CD14-positive monocyte (primary cell): ENCODE measurements at regions not wholly inside any gene's neighbourhood (a gene's known extent, or its start where the extent isn't known, plus 50 kb on each side); places are given as distances from the start of the nearest gene placed in this dataset.

Experiments
- DNase-seq, 3 donors: peaks; one replicate each; pipeline ENCODE4 v3.0.0-alpha.2; 2011 to 2022
- H2AFZ ChIP-seq: 2 replicates; pipeline ENCODE4 v1.6.0; 2012; ENCODE audit warnings: mild to moderate bottlenecking, low read depth, low read length, inconsistent platforms; ENCODE audit not compliant: insufficient read depth, poor library complexity, severe bottlenecking
- H3K27ac ChIP-seq, 2 donors: 1 replicate in 1 of 2; 2 replicates in 1 of 2; pipeline ENCODE4 v1.5.1; 2012 to 2013; ENCODE audit warnings: low read length in 2 of 2, control low read depth in 1 of 2, inconsistent platforms in 1 of 2, low read depth in 1 of 2, mild to moderate bottlenecking in 1 of 2
- H3K27me3 ChIP-seq, 2 donors: one replicate each; pipeline versions ENCODE4 v1.6.0 to v1.6.1; 2011 to 2013; ENCODE audit warnings: low read length in 2 of 2; ENCODE audit not compliant: control insufficient read depth in 2 of 2, insufficient read depth in 2 of 2
- H3K36me3 ChIP-seq, 2 donors: replicated peaks in 1 of 2; 1 replicate in 1 of 2; 2 replicates in 1 of 2; pipeline versions ENCODE4 v1.5.1 to v1.6.1; 2012 to 2013; ENCODE audit warnings: low read length in 2 of 2, control low read depth in 1 of 2, inconsistent platforms in 1 of 2, mild to moderate bottlenecking in 1 of 2; ENCODE audit not compliant: insufficient read depth in 2 of 2, control insufficient read depth in 1 of 2
- H3K4me1 ChIP-seq, 2 donors: 1 replicate in 1 of 2; 2 replicates in 1 of 2; pipeline versions ENCODE4 v1.5.1 to v1.6.1; 2012 to 2013; ENCODE audit warnings: low read length in 2 of 2, control low read depth in 1 of 2, inconsistent platforms in 1 of 2, mild to moderate bottlenecking in 1 of 2, moderate library complexity in 1 of 2; ENCODE audit not compliant: insufficient read depth in 2 of 2, control insufficient read depth in 1 of 2
- H3K4me2 ChIP-seq: replicated peaks from 2 replicates; pipeline ENCODE3; 2012; ENCODE audit warnings: low read length, moderate library complexity, mild to moderate bottlenecking; ENCODE audit not compliant: poor library complexity, severe bottlenecking; ENCODE audit errors: extremely low read depth
- H3K4me3 ChIP-seq, 3 experiments: fragments of 200-600 bp in 1 of 3; sonication (generic) in 1 of 3; replicated peaks in 1 of 3; 1 replicate in 2 of 3; 2 replicates in 1 of 3; pipeline ENCODE4 v1.5.1; 2011 to 2013; ENCODE audit warnings: low read length in 3 of 3, mild to moderate bottlenecking in 3 of 3, control low read depth in 2 of 3, low read depth in 2 of 3, inconsistent platforms in 1 of 3, moderate library complexity in 1 of 3
- H3K79me2 ChIP-seq: 2 replicates; pipeline ENCODE4 v1.6.0; 2012; ENCODE audit warnings: mild to moderate bottlenecking, control low read depth, inconsistent platforms, low read length, moderate library complexity; ENCODE audit not compliant: insufficient read depth
- H3K9ac ChIP-seq: 2 replicates; pipeline ENCODE4 v1.6.0; 2017; ENCODE audit warnings: low read length, mild to moderate bottlenecking; ENCODE audit not compliant: insufficient read depth, poor library complexity, severe bottlenecking
- H3K9me3 ChIP-seq, 2 donors: replicated peaks in 1 of 2; 1 replicate in 1 of 2; 2 replicates in 1 of 2; pipeline versions ENCODE4 v1.5.1 to v1.6.1; 2012 to 2013; ENCODE audit warnings: low read length in 2 of 2, control low read depth in 1 of 2; ENCODE audit not compliant: control insufficient read depth in 1 of 2, insufficient read depth in 1 of 2
- H4K20me1 ChIP-seq: 2 replicates; pipeline ENCODE4 v1.6.0; 2012; ENCODE audit warnings: mild to moderate bottlenecking, low read length, control low read depth, moderate library complexity; ENCODE audit not compliant: insufficient read depth
- H3K27ac Mint-ChIP-seq, 7 donors: one replicate each; pipeline ENCODE4 v1.8.0; 2020; ENCODE audit warnings: mild to moderate bottlenecking in 7 of 7, mixed read lengths in 7 of 7, moderate library complexity in 6 of 7, inconsistent platforms in 2 of 7
- H3K27me3 Mint-ChIP-seq, 3 donors: one replicate each; pipeline ENCODE4 v1.8.0; 2021 to 2022; ENCODE audit warnings: low read depth in 3 of 3, mild to moderate bottlenecking in 3 of 3, mixed read lengths in 3 of 3, moderate library complexity in 3 of 3, inconsistent platforms in 1 of 3
- H3K36me3 Mint-ChIP-seq, 2 donors: one replicate each; pipeline ENCODE4 v1.8.0; 2020; ENCODE audit warnings: mixed read lengths in 2 of 2, inconsistent platforms in 1 of 2, mild to moderate bottlenecking in 1 of 2
- H3K4me1 Mint-ChIP-seq: one replicate; pipeline ENCODE4 v1.8.0; 2020; ENCODE audit warnings: mild to moderate bottlenecking, mixed read lengths
- H3K4me3 Mint-ChIP-seq, 2 donors: one replicate each; pipeline ENCODE4 v1.8.0; 2020; ENCODE audit warnings: mild to moderate bottlenecking in 2 of 2, mixed read lengths in 2 of 2, moderate library complexity in 1 of 2
- H3K9me3 Mint-ChIP-seq, 7 donors: one replicate each; pipeline ENCODE4 v1.8.0; 2020 to 2022; ENCODE audit warnings: mixed read lengths in 7 of 7, mild to moderate bottlenecking in 6 of 7, moderate library complexity in 6 of 7, inconsistent platforms in 2 of 7
- WGBS: methylation state at CpG from one replicate; pipeline ENCODE4 v1.1.5; 2013; ENCODE audit warnings: missing lambda C conversion rate; ENCODE audit not compliant: insufficient coverage; 5-methylcytosine and 5-hydroxymethylcytosine counted together
- intact Hi-C, 2 donors: fragments of 100-400 bp; cut with micrococcal nuclease; formaldehyde crosslinking; loops; one replicate each; pipeline versions ENCODE4 v1.15.0 to v1.15.1; 2023
- TF ChIP-seq, protein P1 (sequence below): fragments of 200-600 bp; IDR thresholded peaks from one replicate; pipeline ENCODE4 v1.8.0; 2022; ENCODE audit warnings: antibody characterized with exemption, mild to moderate bottlenecking

DNA sequence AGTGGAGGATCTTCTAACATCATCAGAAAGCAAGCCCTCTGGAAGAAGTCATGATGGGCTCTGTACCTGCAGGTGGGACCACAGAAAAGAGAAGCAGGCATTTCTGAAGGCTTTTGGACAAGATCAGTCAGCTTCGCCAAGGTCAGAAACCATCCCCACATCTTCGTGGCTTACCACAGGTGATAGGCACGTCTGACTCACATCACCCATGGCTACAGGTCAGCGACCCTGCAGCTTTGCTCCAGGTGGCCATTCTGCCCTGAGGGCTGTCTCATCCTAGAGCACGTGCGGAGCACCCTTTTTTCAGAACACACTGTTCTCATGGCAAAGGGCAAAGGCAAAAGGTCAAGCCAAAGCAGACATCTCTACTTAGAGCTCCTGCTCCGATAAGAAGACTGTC lies 518.9 kb upstream of the ADARB2 start:
- Histone ChIP-seq H3K4me3 (no peak overlapping the region), H3K36me3 (no peaks in the 10 kb centered on the region), H3K9ac (no peak overlapping the region), H4K20me1 (no peaks in the 10 kb centered on the region), H3K9me3 (peaks cover 6 to 15% of the 10 kb centered on the region in 2 donors), H3K79me2 (no peaks in the 10 kb centered on the region), H3K27me3 (no peaks in the 10 kb centered on the region), H2AFZ (no peak overlapping the region), H3K4me2 (no peak overlapping the region), H3K27ac (no peak overlapping the region), H3K4me1 (no peaks in the 10 kb centered on the region)
- no peaks in the 10 kb centered on the region for H3K27me3 Mint-ChIP-seq
- no peaks in the 10 kb centered on the region for H3K4me1 Mint-ChIP-seq
- H3K9me3 Mint-ChIP-seq, result peaks cover 2 to 14% (median 5%) of the 10 kb centered on the region in 7 donors
- no peak for DNase-seq
- 83% methylated on average over 6 of the region's 7 CpGs for WGBS
- no peak overlapping the region for H3K4me3 Mint-ChIP-seq
- TF ChIP-seq, protein P1, sequence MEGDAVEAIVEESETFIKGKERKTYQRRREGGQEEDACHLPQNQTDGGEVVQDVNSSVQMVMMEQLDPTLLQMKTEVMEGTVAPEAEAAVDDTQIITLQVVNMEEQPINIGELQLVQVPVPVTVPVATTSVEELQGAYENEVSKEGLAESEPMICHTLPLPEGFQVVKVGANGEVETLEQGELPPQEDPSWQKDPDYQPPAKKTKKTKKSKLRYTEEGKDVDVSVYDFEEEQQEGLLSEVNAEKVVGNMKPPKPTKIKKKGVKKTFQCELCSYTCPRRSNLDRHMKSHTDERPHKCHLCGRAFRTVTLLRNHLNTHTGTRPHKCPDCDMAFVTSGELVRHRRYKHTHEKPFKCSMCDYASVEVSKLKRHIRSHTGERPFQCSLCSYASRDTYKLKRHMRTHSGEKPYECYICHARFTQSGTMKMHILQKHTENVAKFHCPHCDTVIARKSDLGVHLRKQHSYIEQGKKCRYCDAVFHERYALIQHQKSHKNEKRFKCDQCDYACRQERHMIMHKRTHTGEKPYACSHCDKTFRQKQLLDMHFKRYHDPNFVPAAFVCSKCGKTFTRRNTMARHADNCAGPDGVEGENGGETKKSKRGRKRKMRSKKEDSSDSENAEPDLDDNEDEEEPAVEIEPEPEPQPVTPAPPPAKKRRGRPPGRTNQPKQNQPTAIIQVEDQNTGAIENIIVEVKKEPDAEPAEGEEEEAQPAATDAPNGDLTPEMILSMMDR, result no peak
- no peaks in the 10 kb centered on the region for H3K36me3 Mint-ChIP-seq
- intact Hi-C loops, result no loop called here
- no peak overlapping the region for H3K27ac Mint-ChIP-seq

DNA sequence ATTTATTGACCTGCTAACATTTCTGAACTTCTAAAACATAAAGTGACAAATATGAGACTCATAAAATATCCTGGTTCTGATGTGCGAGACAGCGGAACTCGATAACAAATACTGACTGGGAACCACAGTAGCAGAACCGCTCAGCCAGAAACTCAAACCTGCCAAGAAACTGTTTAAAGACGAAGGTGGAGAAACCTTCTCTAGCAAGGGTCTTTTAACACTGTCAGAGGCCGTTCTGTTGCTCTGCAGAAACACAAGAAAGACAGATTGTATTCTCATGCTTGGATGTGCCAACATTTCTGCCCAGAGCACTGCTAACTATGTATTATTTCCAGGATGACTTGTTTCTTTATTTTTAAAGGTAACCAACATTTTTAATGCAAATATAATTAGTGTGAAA lies 514.8 kb upstream of the ADARB2 start:
- H2AFZ ChIP-seq, result no peak overlapping the region
- 91% methylated on average over 6 of the region's 6 CpGs for WGBS

More for the DNA sequence above, 514.8 kb upstream of the ADARB2 start:
- no peak overlapping the region for H3K27ac ChIP-seq
- DNase-seq, result no peak
- no peak overlapping the region for H3K9ac ChIP-seq
- no peak overlapping the region for H3K4me2 ChIP-seq
- no peaks in the 10 kb centered on the region for H3K36me3 Mint-ChIP-seq
- TF ChIP-seq, protein P1, result no peak
- H3K9me3 ChIP-seq, result peaks cover 0 to 7% of the 10 kb centered on the region in 2 donors
- no peaks in the 10 kb centered on the region for H3K27me3 ChIP-seq
- H3K4me1 ChIP-seq, result no peaks in the 10 kb centered on the region
- H3K9me3 Mint-ChIP-seq, result peaks cover 2 to 18% (median 10%) of the 10 kb centered on the region in 7 donors
- no peaks in the 10 kb centered on the region for H3K4me1 Mint-ChIP-seq
- no peaks in the 10 kb centered on the region for H3K79me2 ChIP-seq
- H3K4me3 ChIP-seq, result no peak overlapping the region
- no peak overlapping the region for H3K4me3 Mint-ChIP-seq
- no peaks in the 10 kb centered on the region for H3K27me3 Mint-ChIP-seq
- intact Hi-C loops, result no loop called here
- no peaks in the 10 kb centered on the region for H3K36me3 ChIP-seq
- H3K27ac Mint-ChIP-seq, result no peak overlapping the region
- no peaks in the 10 kb centered on the region for H4K20me1 ChIP-seq
